Ascending aorta (tissue), 2 donors: ENCODE measurements at regions not wholly inside any gene's neighbourhood (a gene's known extent, or its start where the extent isn't known, plus 50 kb on each side); places are given as distances from the start of the nearest gene placed in this dataset.

ENCODE experiments used
- DNase-seq, 2 donors: peaks; one replicate each; pipeline ENCODE4 v3.0.0-alpha.2; 2019; ENCODE audit warnings: low spot score in 2 of 2
- H3K27ac ChIP-seq, 2 donors: fragments of 200-600 bp; sonication (generic); one replicate each; pipeline ENCODE4 v1.5.1; 2016 to 2017; ENCODE audit warnings: mild to moderate bottlenecking in 1 of 2
- H3K27me3 ChIP-seq: fragments of 200-600 bp; sonication (generic); one replicate; pipeline ENCODE4 v1.5.1; 2017
- H3K36me3 ChIP-seq, 2 donors: fragments of 200-600 bp; sonication (generic); one replicate each; pipeline ENCODE4 v1.5.1; 2016
- H3K4me1 ChIP-seq, 2 donors: fragments of 200-600 bp; sonication (generic); one replicate each; pipeline ENCODE4 v1.5.1; 2016 to 2017; ENCODE audit warnings: mild to moderate bottlenecking in 1 of 2
- H3K4me3 ChIP-seq, 2 donors: fragments of 200-600 bp; sonication (generic); one replicate each; pipeline ENCODE4 v1.5.1; 2016 to 2017; ENCODE audit warnings: mild to moderate bottlenecking in 1 of 2
- H3K9me3 ChIP-seq, 2 donors: fragments of 200-600 bp; sonication (generic); one replicate each; pipeline ENCODE4 v1.5.1; 2016
- intact Hi-C: fragments of 100-400 bp; cut with DNase I; formaldehyde crosslinking; loops from one replicate; pipeline ENCODE4 v1.15.1; 2023
- TF ChIP-seq, protein P1 (sequence below), 3 experiments: fragments of 200-600 bp in 2 of 3; fragments of 450-650 bp in 1 of 3; sonication (generic) in 2 of 3; IDR thresholded peaks; one replicate each; pipeline ENCODE4 v1.5.1; 2016 to 2019; ENCODE audit warnings: antibody characterized with exemption in 3 of 3, mild to moderate bottlenecking in 1 of 3, moderate library complexity in 1 of 3

DNA sequence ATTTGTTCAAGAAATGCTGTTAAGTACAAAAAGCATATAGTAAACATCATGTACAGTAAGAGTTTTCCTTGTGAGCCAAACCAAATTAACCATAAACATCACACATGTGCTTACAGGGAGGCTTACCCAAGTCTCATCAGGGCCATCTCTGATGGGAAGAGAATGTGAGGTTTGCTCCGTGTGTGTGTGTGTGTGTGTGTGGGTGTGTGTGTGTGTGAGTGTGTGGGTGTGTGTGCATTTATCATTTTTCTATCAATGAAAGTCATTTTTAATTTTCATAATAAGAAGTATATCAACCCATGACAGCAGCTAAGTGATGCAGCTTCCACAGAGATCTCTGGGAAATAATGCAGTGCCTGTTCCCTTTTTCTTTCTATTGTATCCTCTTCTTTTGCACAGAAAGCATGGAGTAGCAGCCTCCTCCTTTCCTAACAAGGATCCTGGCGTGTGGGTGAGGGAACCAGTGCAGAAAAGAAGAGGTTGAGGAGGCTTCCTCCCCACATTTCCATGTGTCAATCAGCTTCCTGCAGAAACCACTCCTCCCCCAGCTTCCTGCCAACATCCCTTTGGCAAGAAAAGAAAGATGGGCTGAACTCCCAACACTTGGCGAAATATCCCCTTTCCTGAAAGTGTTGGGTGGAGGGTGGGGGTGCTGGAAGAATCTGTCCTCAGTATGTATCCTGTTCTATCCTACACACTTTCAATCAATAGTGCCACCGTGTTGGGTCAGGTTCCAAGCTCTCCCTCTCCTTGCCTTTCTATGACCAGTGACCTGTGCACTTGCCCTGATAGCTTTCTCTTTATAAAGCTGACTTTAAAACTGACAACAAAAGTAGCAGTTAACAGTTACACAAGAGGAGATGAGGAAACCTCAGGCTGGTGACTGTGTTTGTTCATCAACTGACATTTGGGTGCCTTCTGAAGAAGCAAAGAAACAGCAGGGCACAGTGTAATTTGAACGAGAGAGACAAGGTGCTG is 251.8 kb upstream of the CITED2 start:
- DNase-seq: no peak
- intact Hi-C loops: no loop called here
- TF ChIP-seq, protein P1, sequence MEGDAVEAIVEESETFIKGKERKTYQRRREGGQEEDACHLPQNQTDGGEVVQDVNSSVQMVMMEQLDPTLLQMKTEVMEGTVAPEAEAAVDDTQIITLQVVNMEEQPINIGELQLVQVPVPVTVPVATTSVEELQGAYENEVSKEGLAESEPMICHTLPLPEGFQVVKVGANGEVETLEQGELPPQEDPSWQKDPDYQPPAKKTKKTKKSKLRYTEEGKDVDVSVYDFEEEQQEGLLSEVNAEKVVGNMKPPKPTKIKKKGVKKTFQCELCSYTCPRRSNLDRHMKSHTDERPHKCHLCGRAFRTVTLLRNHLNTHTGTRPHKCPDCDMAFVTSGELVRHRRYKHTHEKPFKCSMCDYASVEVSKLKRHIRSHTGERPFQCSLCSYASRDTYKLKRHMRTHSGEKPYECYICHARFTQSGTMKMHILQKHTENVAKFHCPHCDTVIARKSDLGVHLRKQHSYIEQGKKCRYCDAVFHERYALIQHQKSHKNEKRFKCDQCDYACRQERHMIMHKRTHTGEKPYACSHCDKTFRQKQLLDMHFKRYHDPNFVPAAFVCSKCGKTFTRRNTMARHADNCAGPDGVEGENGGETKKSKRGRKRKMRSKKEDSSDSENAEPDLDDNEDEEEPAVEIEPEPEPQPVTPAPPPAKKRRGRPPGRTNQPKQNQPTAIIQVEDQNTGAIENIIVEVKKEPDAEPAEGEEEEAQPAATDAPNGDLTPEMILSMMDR (IDR thresholded peaks at IDR 0.05): no peak
- no peak overlapping the region for H3K4me3 ChIP-seq
- H3K27ac ChIP-seq: no peak overlapping the region
- H3K27me3 ChIP-seq: no peaks in the 10 kb centered on the region
- no peaks in the 10 kb centered on the region for H3K9me3 ChIP-seq
- no peaks in the 10 kb centered on the region for H3K36me3 ChIP-seq
- H3K4me1 ChIP-seq: no peaks in the 10 kb centered on the region

DNA sequence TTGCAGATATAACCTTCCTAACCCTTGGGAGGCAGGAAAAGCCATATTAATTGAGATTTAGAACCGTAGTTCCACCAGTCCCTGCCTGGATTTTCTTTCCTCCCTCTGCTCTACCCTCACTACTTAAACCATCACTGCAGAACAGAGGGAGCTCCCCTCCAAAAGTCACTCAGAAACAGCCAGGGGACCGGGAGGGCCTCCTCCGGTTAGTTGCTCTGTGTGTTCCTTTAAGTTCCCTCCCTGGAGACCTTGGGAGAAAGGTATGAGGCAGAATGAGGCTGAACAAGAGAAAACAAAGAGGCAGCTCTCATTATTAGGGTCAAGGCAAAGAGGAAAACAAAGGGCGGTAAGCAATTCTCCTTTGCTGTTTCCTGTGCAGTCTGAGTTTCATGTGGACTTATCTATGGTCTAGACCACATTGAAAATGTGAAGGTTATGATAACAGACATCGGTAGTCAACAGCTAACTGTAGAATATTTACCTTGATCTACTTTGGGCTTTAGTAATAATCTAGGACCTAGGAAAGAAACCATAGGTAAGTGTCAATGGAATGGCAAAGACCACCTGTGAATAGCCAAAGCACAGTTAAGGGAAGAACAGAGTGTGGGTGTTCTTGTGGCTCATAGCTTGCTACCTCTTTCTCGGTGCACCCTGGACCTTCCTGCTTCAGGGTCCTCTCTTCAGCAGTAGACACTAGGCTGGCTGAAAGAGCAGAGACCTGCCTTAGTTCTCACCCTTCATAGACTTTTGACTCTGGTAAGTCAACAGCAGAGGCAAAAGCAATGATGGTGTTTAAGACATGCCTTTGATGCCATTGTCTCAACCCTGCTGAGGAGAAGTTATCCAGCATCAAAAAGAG is 250.9 kb upstream of the CITED2 start:
- TF ChIP-seq, protein P1 (IDR thresholded peaks at IDR 0.05): no peak
- H3K27me3 ChIP-seq: no peaks in the 10 kb centered on the region
- intact Hi-C loops: no loop called here
- no peaks in the 10 kb centered on the region for H3K4me1 ChIP-seq
- no peak overlapping the region for H3K27ac ChIP-seq
- no peak for DNase-seq
- no peaks in the 10 kb centered on the region for H3K36me3 ChIP-seq
- H3K4me3 ChIP-seq: no peak overlapping the region
- no peaks in the 10 kb centered on the region for H3K9me3 ChIP-seq

DNA sequence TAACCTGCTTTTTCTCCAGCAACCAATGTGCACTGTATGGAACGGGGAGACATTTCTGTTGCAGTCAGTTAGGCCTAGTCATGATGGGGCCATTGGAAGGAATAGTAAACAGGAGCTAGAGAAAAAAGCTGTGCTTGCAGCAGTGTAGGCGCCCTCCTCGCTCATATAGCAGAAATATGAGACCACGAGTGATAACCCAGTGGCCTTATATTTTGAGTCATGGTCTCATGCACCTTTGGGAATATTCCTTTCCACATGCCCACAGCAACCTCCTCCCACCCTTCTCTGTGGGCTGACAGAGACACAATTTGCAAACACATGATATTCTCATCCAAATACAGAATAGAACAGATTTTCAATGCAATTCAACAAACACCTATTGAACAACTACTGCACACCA is 248.9 kb upstream of the CITED2 start:
- DNase-seq: no peak
- Histone ChIP-seq H3K27me3 (no peaks in the 10 kb centered on the region), H3K9me3 (no peaks in the 10 kb centered on the region), H3K36me3 (no peaks in the 10 kb centered on the region), H3K27ac (no peak overlapping the region), H3K4me3 (no peak overlapping the region), H3K4me1 (no peaks in the 10 kb centered on the region)
- intact Hi-C loops: no loop called here
- TF ChIP-seq, protein P1 (IDR thresholded peaks at IDR 0.05): no peak

DNA sequence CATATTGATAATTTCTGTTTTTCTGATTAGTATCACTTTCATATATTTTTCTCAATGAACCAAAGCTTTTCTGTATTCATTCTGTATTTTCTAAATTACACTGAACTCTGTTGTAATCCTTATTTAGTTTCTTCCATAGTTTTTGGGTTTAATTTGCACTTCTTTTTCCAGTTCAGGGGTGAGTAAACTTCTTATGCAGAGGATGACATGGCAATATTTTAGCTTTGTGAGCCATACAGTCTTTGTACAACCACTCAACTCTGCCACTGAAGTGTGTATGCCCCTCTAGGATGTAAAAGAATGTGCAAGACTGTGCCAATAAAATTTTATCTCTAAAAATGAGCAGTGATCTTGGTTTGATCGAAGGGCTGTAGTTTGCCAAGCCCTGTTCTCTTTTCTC is 239.0 kb upstream of the CITED2 start:
- TF ChIP-seq, protein P1 (IDR thresholded peaks at IDR 0.05): no peak
- no peaks in the 10 kb centered on the region for H3K27me3 ChIP-seq
- DNase-seq: no peak
- no peak overlapping the region for H3K4me3 ChIP-seq
- H3K36me3 ChIP-seq: no peaks in the 10 kb centered on the region
- no peaks in the 10 kb centered on the region for H3K9me3 ChIP-seq
- intact Hi-C loops: no loop called here
- H3K27ac ChIP-seq: no peak overlapping the region
- no peaks in the 10 kb centered on the region for H3K4me1 ChIP-seq

DNA sequence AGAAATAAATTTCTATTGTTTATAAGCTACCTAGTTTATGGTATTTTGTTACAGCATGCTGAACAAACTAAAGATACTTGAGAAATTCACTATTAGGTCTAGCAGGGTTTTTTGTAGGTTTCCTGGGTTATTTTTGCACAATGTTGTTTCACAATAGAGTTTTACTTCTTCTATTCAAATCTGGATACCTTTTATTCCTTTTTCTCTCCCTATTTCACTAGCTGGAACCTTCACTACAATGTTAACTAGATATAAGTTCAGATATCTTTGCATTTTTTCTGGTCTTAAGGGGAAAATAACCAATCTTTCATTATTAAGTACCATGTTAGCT is 237.7 kb upstream of the CITED2 start:
- Histone ChIP-seq H3K9me3 (no peaks in the 10 kb centered on the region), H3K4me1 (peaks cover 0 to 4% of the 10 kb centered on the region in 2 donors), H3K27ac (no peak overlapping the region), H3K4me3 (no peak overlapping the region), H3K27me3 (no peaks in the 10 kb centered on the region), H3K36me3 (no peaks in the 10 kb centered on the region)
- DNase-seq: no peak
- TF ChIP-seq, protein P1 (IDR thresholded peaks at IDR 0.05): no peak
- intact Hi-C loops: no loop called here
